ENCODE measurements at regions not wholly inside any gene's neighbourhood (a gene's known extent, or its start where the extent isn't known, plus 50 kb on each side); places are given as distances from the start of the nearest gene placed in this dataset.

GRCh38 chr16:64358291-64358690 is 763.6 kb downstream of the CDH11 start:
- TF ChIP-seq, protein P1, sequence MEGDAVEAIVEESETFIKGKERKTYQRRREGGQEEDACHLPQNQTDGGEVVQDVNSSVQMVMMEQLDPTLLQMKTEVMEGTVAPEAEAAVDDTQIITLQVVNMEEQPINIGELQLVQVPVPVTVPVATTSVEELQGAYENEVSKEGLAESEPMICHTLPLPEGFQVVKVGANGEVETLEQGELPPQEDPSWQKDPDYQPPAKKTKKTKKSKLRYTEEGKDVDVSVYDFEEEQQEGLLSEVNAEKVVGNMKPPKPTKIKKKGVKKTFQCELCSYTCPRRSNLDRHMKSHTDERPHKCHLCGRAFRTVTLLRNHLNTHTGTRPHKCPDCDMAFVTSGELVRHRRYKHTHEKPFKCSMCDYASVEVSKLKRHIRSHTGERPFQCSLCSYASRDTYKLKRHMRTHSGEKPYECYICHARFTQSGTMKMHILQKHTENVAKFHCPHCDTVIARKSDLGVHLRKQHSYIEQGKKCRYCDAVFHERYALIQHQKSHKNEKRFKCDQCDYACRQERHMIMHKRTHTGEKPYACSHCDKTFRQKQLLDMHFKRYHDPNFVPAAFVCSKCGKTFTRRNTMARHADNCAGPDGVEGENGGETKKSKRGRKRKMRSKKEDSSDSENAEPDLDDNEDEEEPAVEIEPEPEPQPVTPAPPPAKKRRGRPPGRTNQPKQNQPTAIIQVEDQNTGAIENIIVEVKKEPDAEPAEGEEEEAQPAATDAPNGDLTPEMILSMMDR (IDR thresholded peaks at IDR 0.05) = no peak
- TF ChIP-seq POLR2A (IDR thresholded peaks at IDR 0.05) = no peak

All from uterus (tissue), 2 donors.